ENCODE measurements at regions not wholly inside any gene's neighbourhood (a gene's known extent, or its start where the extent isn't known, plus 50 kb on each side); places are given as distances from the start of the nearest gene placed in this dataset.

DNA sequence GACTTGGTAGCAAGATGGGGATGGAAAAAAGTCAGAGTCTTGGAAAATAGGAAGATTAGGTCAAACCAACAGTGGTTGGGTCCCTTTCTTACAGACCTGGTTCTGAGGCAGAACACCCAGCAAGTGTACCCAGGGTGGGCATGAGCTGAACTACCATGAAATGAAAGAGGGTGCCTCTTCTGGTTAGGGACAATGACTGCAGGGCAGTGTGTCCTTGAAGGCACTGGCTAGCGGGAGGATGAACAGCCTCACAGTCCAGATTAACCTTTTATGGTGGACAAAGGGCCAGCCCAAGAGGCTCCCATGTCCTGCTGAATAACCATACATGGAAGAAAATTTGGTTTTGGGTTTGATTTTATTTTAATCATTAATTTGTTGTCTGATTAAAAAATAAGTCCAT, 61.8 kb upstream of the CCDC85A start:
- ATAC-seq (ENCODE audit: insufficient read depth, low FRiP score) (no peak), DNase-seq (no peak)
- H3K9me3 ChIP-seq (ENCODE audit: control insufficient read depth in 4 of 4, insufficient read depth in 3 of 4, low read length in 3 of 4): no peaks in the 10 kb centered on the region
- TF ChIP-seq, protein P1, sequence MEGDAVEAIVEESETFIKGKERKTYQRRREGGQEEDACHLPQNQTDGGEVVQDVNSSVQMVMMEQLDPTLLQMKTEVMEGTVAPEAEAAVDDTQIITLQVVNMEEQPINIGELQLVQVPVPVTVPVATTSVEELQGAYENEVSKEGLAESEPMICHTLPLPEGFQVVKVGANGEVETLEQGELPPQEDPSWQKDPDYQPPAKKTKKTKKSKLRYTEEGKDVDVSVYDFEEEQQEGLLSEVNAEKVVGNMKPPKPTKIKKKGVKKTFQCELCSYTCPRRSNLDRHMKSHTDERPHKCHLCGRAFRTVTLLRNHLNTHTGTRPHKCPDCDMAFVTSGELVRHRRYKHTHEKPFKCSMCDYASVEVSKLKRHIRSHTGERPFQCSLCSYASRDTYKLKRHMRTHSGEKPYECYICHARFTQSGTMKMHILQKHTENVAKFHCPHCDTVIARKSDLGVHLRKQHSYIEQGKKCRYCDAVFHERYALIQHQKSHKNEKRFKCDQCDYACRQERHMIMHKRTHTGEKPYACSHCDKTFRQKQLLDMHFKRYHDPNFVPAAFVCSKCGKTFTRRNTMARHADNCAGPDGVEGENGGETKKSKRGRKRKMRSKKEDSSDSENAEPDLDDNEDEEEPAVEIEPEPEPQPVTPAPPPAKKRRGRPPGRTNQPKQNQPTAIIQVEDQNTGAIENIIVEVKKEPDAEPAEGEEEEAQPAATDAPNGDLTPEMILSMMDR (IDR thresholded peaks at IDR 0.05; ENCODE audit: control extremely low read depth, extremely low read depth): no peak
- H3K4me1 ChIP-seq (ENCODE audit: control insufficient read depth in 5 of 5, insufficient read depth in 5 of 5, low read length in 5 of 5): no peaks in the 10 kb centered on the region
- no peaks in the 10 kb centered on the region for H3K36me3 ChIP-seq (ENCODE audit: control insufficient read depth in 4 of 4, insufficient read depth in 4 of 4, low read length in 4 of 4)
- no peak overlapping the region for H3K4me3 ChIP-seq
- 85 to 100% methylated on average over 1 of the region's 1 CpG for WGBS, 2 donors
- no peak overlapping the region for H3K27ac ChIP-seq (ENCODE audit: low read depth in 1 of 2, low read length in 1 of 2)
- no peak overlapping the region for H3K9ac ChIP-seq (ENCODE audit: insufficient read depth in 1 of 2, low read length in 2 of 2)
- no peaks in the 10 kb centered on the region for H3K27me3 ChIP-seq (ENCODE audit: control insufficient read depth in 3 of 3, insufficient read depth in 3 of 3, low read length in 2 of 3)

DNA sequence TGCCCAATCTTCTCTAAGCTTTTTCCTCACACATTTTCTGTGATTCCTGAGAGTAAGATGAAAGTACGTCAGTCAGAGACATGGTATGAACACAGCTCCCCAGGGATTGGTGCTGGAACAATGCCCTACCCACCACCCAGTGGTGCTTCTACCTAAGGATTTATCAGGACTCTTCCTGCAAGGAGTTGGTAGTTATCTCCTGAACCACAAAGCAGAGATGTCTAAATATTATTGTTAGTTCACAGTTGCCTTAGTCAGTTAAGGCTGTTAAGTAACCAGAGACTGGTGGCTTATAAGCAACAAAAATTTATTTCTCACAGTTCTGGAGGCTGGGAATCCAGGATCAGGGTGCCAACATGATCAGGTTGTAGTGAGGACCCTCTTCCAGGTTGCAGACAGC, 60.3 kb upstream of the CCDC85A start:
- no peak for ATAC-seq (ENCODE audit: insufficient read depth, low FRiP score)
- Histone ChIP-seq H3K27ac (ENCODE audit: low read depth in 1 of 2, low read length in 1 of 2) (no peak overlapping the region), H3K36me3 (ENCODE audit: control insufficient read depth in 4 of 4, insufficient read depth in 4 of 4, low read length in 4 of 4) (no peaks in the 10 kb centered on the region), H3K4me1 (ENCODE audit: control insufficient read depth in 5 of 5, insufficient read depth in 5 of 5, low read length in 5 of 5) (no peaks in the 10 kb centered on the region), H3K9ac (ENCODE audit: insufficient read depth in 1 of 2, low read length in 2 of 2) (no peak overlapping the region), H3K27me3 (ENCODE audit: control insufficient read depth in 3 of 3, insufficient read depth in 3 of 3, low read length in 2 of 3) (no peaks in the 10 kb centered on the region), H3K4me3 (no peak overlapping the region), H3K9me3 (ENCODE audit: control insufficient read depth in 4 of 4, insufficient read depth in 3 of 4, low read length in 3 of 4) (no peaks in the 10 kb centered on the region)
- DNase-seq: no peak
- TF ChIP-seq, protein P1 (IDR thresholded peaks at IDR 0.05; ENCODE audit: control extremely low read depth, extremely low read depth): no peak
- 88 to 94% methylated on average over 1 of the region's 1 CpG for WGBS, 2 donors

DNA sequence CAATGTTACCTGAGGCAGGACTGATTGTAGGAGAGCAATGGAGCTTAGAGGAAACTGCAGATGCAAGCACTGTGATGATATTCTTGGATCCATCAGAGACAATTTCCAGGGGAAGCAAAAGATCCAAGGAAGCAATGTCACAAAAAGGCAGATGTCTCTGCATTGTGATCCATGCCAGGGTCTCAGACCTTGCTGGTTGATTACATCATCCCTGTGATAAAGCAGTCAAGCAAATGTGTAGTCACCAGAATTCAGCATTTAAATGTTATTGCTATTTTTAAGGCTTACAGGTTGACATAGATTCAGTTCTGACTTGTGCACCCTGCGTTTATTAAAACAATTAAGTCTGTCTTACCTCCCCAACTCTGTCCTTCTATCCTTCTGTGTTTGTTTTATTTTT, 56.8 kb upstream of the CCDC85A start:
- Histone ChIP-seq H3K4me1 (ENCODE audit: control insufficient read depth in 5 of 5, insufficient read depth in 5 of 5, low read length in 5 of 5) (no peaks in the 10 kb centered on the region), H3K9me3 (ENCODE audit: control insufficient read depth in 4 of 4, insufficient read depth in 3 of 4, low read length in 3 of 4) (no peaks in the 10 kb centered on the region), H3K27me3 (ENCODE audit: control insufficient read depth in 3 of 3, insufficient read depth in 3 of 3, low read length in 2 of 3) (no peaks in the 10 kb centered on the region), H3K27ac (ENCODE audit: low read depth in 1 of 2, low read length in 1 of 2) (no peak overlapping the region), H3K4me3 (no peak overlapping the region), H3K36me3 (ENCODE audit: control insufficient read depth in 4 of 4, insufficient read depth in 4 of 4, low read length in 4 of 4) (no peaks in the 10 kb centered on the region), H3K9ac (ENCODE audit: insufficient read depth in 1 of 2, low read length in 2 of 2) (no peak overlapping the region)
- TF ChIP-seq, protein P1 (IDR thresholded peaks at IDR 0.05; ENCODE audit: control extremely low read depth, extremely low read depth): no peak
- no peak for ATAC-seq (ENCODE audit: insufficient read depth, low FRiP score)
- DNase-seq: no peak
- WGBS, 2 donors: 79 to 82% methylated on average over 1 of the region's 1 CpG

DNA sequence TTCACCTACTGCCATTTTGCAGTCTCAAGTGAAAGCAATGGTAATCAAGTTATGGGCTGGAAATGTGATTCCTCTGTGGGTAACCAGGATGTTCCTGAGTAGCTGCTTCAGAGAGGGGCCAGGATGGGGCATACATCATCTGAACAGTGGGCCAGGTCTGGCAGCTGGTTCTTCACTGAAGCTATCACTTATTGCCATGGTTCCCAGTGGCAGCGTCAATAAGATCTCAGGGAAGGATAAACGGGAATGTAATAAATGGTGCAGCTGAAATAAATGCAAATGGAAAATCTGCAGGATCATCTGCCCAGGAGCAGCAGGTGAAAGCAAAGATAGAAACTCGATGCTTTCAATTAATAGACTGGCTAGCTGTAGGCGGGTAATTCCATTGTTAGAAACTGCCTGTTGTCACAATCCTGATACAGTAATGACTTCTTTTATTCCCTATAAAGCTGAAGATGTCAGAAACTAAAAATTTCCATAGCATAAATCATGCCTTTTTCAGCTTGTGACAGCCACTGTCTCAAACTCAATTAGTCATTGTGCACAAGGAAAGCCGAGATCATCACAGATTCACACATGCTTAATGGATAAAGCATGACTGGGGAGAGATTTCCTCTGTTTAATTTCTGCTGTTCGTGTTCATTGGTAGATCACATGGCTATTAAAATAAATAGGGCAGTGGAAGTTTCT, 56.2 kb upstream of the CCDC85A start:
- no peak for ATAC-seq (ENCODE audit: insufficient read depth, low FRiP score)
- H3K4me3 ChIP-seq: no peak overlapping the region
- WGBS, 2 donors: 70 to 81% methylated on average over 6 of the region's 6 CpGs
- H3K9me3 ChIP-seq (ENCODE audit: control insufficient read depth in 4 of 4, insufficient read depth in 3 of 4, low read length in 3 of 4): no peaks in the 10 kb centered on the region
- no peak overlapping the region for H3K9ac ChIP-seq (ENCODE audit: insufficient read depth in 1 of 2, low read length in 2 of 2)
- no peaks in the 10 kb centered on the region for H3K27me3 ChIP-seq (ENCODE audit: control insufficient read depth in 3 of 3, insufficient read depth in 3 of 3, low read length in 2 of 3)
- H3K27ac ChIP-seq (ENCODE audit: low read depth in 1 of 2, low read length in 1 of 2): no peak overlapping the region
- no peaks in the 10 kb centered on the region for H3K36me3 ChIP-seq (ENCODE audit: control insufficient read depth in 4 of 4, insufficient read depth in 4 of 4, low read length in 4 of 4)
- no peak for DNase-seq
- no peaks in the 10 kb centered on the region for H3K4me1 ChIP-seq (ENCODE audit: control insufficient read depth in 5 of 5, insufficient read depth in 5 of 5, low read length in 5 of 5)
- TF ChIP-seq, protein P1 (IDR thresholded peaks at IDR 0.05; ENCODE audit: control extremely low read depth, extremely low read depth): no peak

Data from lung (tissue), 11 donors.